DOHH2 (cell line): ENCODE measurements at regions not wholly inside any gene's neighbourhood (a gene's known extent, or its start where the extent isn't known, plus 50 kb on each side); places are given as distances from the start of the nearest gene placed in this dataset.

Experiments
- CTCF ChIP-seq: fragments of 200-600 bp; sonication (generic); IDR thresholded peaks from one replicate; pipeline ENCODE4 v1.5.1; 2014; ENCODE audit warnings: antibody characterized with exemption, mild to moderate bottlenecking, low read depth, low read length; ENCODE audit not compliant: poor library complexity, severe bottlenecking
- EZH2phosphoT487 ChIP-seq: fragments of 200-600 bp; sonication (generic); IDR thresholded peaks from 2 replicates; pipeline ENCODE4 v1.6.1; 2017; ENCODE audit warnings: borderline replicate concordance, mild to moderate bottlenecking, antibody characterized with exemption, low read length, moderate library complexity, mixed read lengths

GRCh38 chr2:121090088-121090715 lies 194.8 kb downstream of the TFCP2L1 start:
- no peak for TF ChIP-seq CTCF
- no peak for TF ChIP-seq EZH2phosphoT487
